ENCODE measurements at regions not wholly inside any gene's neighbourhood (a gene's known extent, or its start where the extent isn't known, plus 50 kb on each side); places are given as distances from the start of the nearest gene placed in this dataset.

GRCh38 chr15:58269455-58270414 lies 131.6 kb downstream of the AQP9 start:
- Histone ChIP-seq H3K27me3 (ENCODE audit: control insufficient read depth, insufficient read depth, low read length) (no peaks in the 10 kb centered on the region), H3K79me2 (no peaks in the 10 kb centered on the region), H3K4me1 (no peaks in the 10 kb centered on the region), H2AFZ (no peak overlapping the region), H3K4me3 (ENCODE audit: low read depth, low read length) (no peak overlapping the region), H3K9ac (no peak overlapping the region), H3K4me2 (ENCODE audit: low read length) (no peak overlapping the region), H3K27ac (no peak overlapping the region), H3K9me3 (ENCODE audit: control insufficient read depth, low read length) (no peaks in the 10 kb centered on the region), H3K36me3 (ENCODE audit: control insufficient read depth, insufficient read depth, low read length) (no peaks in the 10 kb centered on the region)
- TF ChIP-seq, protein P1, sequence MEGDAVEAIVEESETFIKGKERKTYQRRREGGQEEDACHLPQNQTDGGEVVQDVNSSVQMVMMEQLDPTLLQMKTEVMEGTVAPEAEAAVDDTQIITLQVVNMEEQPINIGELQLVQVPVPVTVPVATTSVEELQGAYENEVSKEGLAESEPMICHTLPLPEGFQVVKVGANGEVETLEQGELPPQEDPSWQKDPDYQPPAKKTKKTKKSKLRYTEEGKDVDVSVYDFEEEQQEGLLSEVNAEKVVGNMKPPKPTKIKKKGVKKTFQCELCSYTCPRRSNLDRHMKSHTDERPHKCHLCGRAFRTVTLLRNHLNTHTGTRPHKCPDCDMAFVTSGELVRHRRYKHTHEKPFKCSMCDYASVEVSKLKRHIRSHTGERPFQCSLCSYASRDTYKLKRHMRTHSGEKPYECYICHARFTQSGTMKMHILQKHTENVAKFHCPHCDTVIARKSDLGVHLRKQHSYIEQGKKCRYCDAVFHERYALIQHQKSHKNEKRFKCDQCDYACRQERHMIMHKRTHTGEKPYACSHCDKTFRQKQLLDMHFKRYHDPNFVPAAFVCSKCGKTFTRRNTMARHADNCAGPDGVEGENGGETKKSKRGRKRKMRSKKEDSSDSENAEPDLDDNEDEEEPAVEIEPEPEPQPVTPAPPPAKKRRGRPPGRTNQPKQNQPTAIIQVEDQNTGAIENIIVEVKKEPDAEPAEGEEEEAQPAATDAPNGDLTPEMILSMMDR (IDR thresholded peaks at IDR 0.05): peak; percentile 49

GRCh38 chr15:58271410-58271809 lies 133.2 kb downstream of the AQP9 start:
- Histone ChIP-seq H3K36me3 (ENCODE audit: control insufficient read depth, insufficient read depth, low read length) (no peaks in the 10 kb centered on the region), H3K27me3 (ENCODE audit: control insufficient read depth, insufficient read depth, low read length) (no peaks in the 10 kb centered on the region)

GRCh38 chr15:58273104-58273503 lies 134.9 kb downstream of the AQP9 start:
- TF ChIP-seq, protein P1 (IDR thresholded peaks at IDR 0.05): no peak
- no peak overlapping the region for H3K9ac ChIP-seq
- H2AFZ ChIP-seq: no peak overlapping the region
- H3K36me3 ChIP-seq (ENCODE audit: control insufficient read depth, insufficient read depth, low read length): no peaks in the 10 kb centered on the region
- no peak overlapping the region for H3K4me3 ChIP-seq (ENCODE audit: low read depth, low read length)
- no peaks in the 10 kb centered on the region for H3K9me3 ChIP-seq (ENCODE audit: control insufficient read depth, low read length)
- H3K4me2 ChIP-seq (ENCODE audit: low read length): no peak overlapping the region
- no peaks in the 10 kb centered on the region for H3K4me1 ChIP-seq
- no peaks in the 10 kb centered on the region for H3K79me2 ChIP-seq
- no peaks in the 10 kb centered on the region for H3K27me3 ChIP-seq (ENCODE audit: control insufficient read depth, insufficient read depth, low read length)
- no peak overlapping the region for H3K27ac ChIP-seq

More at GRCh38 chr15:58271410-58271809, 133.2 kb downstream of the AQP9 start:
- TF ChIP-seq, protein P1 (IDR thresholded peaks at IDR 0.05): no peak
- Histone ChIP-seq H3K4me1 (no peaks in the 10 kb centered on the region), H3K9ac (no peak overlapping the region), H3K4me2 (ENCODE audit: low read length) (no peak overlapping the region), H3K27ac (no peak overlapping the region), H3K79me2 (no peaks in the 10 kb centered on the region), H2AFZ (no peak overlapping the region), H3K4me3 (ENCODE audit: low read depth, low read length) (no peak overlapping the region), H3K9me3 (ENCODE audit: control insufficient read depth, low read length) (no peaks in the 10 kb centered on the region)

DNA sequence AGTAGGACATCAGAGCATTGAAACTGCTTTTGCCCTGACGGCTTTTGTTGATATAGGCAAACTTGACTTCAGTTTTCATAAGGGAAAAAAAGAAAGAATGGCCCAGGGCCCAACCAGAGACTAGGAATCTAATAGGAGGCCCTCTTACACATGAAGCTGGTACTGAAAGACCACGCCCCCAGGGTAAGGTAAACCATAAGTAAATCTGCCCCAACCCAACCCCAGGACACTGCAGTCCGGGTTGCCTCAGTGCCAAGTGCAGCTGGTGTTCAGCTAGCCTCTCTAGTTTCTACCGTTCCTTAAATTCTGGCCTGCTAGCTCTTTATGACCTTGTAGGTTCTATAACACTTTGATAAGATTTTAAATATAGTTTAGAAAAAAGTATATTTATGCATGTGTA lies 136.7 kb downstream of the AQP9 start:
- Histone ChIP-seq H3K27ac (no peak overlapping the region), H3K9ac (no peak overlapping the region), H3K36me3 (ENCODE audit: control insufficient read depth, insufficient read depth, low read length) (no peaks in the 10 kb centered on the region), H3K79me2 (no peaks in the 10 kb centered on the region), H3K4me1 (no peaks in the 10 kb centered on the region), H3K4me2 (ENCODE audit: low read length) (no peak overlapping the region), H3K27me3 (ENCODE audit: control insufficient read depth, insufficient read depth, low read length) (no peaks in the 10 kb centered on the region), H3K9me3 (ENCODE audit: control insufficient read depth, low read length) (no peaks in the 10 kb centered on the region), H3K4me3 (ENCODE audit: low read depth, low read length) (no peak overlapping the region), H2AFZ (no peak overlapping the region)
- TF ChIP-seq, protein P1 (IDR thresholded peaks at IDR 0.05): no peak

Measured in parathyroid adenoma (tissue), 2 donors.